ENCODE measurements at regions not wholly inside any gene's neighbourhood (a gene's known extent, or its start where the extent isn't known, plus 50 kb on each side); places are given as distances from the start of the nearest gene placed in this dataset.

- TF ChIP-seq EZH2phosphoT487 (IDR thresholded peaks at IDR 0.05; ENCODE audit: low read depth) (no peak), CTCF (IDR thresholded peaks at IDR 0.05; ENCODE audit: low read depth, low read length) (no peak)
Measured at GRCh38 chr6:5893295-5893694, 113.4 kb downstream of the NRN1 start.

Data from OCI-LY3 (cell line).